AML-193 (cell line): ENCODE measurements at regions not wholly inside any gene's neighbourhood (a gene's known extent, or its start where the extent isn't known, plus 50 kb on each side); places are given as distances from the start of the nearest gene placed in this dataset.
"Not testable (repeated sequence)": the region's sequence is repeated elsewhere in the genome, so short reads cannot be mapped to it uniquely, and the experiment has no call there.

Source experiments
- DNase-seq, 2 experiments: peaks; one replicate each; lab custom pipeline; 2025; lab: John Stamatoyannopoulos, UW

DNA sequence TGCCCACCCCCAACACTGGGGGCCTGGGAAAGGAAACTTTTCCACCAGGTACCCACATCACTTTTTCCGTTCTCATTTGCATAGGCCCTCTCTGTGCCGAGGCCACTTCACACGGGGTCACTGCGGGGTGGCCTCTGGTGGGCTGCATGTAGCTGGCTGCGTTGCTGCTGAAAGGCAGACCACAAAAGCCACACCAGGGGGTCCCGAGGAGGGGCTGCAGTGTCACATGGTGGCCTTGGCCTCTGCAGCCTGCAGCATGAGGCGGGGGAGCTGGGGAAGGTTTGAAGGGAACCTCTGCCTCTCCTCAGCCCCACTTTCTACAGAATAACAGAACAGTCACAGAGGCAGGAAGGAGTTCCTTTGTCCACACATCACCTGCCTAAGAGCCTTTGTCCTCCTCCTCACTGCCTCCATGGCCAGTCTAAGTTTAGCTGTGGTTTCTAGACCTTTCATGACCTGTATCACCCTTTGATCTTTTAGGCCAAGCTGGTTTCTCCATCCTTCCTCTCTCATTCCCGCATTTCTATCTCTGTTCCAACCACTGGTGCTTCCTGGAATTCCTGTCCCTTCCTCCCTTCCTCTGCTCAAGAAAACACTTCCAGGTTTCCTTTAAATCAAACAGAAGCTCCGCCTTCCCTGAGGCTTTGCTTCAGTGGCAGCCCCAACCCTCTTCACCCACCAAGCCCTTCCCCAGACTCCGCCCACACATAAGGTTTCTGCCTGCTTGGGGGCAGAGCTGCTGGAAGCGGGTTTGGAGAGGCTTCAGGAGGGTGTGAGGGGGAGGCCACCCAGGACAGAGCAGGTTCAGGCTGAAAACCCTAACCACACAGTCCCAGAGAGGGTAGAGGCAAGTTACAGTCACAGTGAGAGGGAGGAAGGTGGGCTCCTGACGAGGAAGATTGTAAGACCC, 150.7 kb upstream of the TLE3 start:
- DNase-seq: no peak

DNA sequence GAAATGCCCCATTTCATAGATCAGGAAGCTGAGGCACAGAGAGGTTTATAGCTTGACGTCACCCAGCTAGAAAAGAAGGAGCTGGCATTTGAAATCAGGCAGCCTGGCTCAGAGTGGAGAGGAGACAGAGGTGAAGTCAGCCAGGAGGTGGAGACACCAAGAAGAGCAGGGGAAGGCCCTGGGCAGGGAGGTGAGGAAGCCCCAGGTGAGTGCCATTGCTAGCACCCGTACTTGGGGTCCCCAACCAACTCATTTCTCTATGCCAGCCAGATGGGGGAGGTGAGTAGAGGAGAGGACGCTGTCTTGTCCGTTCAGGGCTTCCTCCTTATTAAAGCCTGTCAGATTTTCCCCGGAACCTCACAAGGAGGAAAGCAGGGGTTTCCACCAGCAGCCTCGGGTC, 149.6 kb upstream of the TLE3 start:
- DNase-seq: no peak

DNA sequence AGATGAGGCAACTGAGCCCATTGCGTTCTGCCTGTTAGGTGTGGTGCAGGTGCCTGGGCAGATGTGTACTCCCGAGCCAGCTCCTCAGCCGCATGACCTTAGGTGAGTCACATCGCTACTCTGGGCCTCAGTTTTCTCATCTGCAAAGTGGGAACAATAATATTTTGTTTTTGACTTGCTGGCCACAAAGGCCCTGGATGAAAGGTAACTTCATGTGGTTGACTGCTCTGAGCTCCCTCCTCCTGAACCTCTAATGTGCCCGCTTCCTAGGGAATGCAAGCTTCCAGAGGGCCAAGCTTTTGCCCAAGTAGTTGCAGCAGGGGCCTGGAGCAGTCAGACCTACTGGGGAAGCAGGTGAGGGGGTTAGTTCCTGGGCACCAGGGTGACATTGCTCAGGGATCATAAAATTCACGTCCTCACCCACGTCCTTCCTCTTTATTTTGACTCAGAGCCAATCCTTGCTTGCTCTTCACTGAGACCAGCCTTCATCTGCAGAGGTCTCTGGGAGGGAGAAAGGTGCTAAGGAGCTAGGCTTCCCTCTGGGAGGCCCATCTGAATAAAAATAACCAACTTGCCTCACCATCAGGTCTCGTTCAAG, 149.0 kb upstream of the TLE3 start:
- peak in 1 of 2 experiments; percentile 5 for DNase-seq

DNA sequence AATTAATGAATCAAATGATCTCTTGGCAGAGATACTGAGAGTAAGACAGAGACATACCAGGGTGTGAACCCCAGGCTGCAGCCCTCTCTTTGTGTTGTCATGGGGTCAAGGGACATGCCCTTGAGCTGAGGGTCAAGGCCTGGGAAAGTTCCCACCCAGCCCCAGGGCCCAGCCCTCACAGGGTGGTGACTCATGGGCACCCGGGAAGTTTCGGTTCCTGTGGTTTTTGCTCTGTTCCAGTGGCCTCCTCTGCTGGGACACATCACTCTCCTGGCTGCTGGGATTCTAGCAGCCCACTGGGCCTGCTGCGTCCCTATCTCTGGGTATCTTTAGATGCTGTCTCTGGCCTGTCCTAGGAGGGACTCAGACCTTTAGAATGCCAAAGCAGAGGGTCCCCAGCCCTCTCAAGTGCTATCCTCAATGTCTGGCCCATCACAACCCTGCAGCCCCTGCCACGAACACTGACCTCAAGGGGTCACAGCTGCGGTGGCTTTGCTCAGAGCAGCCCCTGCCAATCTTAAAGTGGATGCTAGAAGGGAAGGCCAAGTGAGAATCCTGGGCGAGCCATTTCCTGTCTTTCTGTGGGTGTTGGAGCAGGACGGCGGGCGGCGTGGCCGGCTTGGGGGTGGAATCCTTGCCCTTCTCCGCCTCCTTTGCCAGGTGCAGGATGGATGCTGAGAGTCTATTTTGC, 148.4 kb upstream of the TLE3 start:
- peak in 1 of 2 experiments; percentile 31 for DNase-seq

DNA sequence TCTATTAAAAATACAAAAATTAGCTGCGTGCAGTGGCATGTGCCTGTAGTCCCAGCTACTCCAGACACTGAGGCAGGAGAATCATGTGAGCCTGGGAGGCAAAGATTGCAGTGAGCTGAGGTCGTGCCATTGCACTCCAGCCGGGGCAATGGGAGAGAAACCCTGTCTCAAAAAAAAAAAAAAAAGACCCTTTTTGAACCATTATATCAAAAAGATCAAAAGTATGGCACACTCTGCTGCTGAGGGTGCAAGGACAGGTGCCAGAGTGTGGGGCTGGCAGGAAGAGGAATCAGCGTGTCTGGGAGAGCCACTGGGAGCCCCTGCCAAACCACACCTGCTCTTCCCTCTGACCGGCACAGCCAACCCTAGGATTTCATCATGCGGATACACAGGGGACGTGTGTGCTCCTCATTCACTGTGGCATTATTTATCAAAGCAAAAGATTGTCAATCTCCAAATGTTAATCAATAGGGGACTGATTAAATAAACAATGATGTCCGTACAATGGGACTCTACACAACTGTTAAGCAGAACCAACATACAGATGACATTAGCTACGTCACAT, 147.3 kb upstream of the TLE3 start:
- DNase-seq: no peak

DNA sequence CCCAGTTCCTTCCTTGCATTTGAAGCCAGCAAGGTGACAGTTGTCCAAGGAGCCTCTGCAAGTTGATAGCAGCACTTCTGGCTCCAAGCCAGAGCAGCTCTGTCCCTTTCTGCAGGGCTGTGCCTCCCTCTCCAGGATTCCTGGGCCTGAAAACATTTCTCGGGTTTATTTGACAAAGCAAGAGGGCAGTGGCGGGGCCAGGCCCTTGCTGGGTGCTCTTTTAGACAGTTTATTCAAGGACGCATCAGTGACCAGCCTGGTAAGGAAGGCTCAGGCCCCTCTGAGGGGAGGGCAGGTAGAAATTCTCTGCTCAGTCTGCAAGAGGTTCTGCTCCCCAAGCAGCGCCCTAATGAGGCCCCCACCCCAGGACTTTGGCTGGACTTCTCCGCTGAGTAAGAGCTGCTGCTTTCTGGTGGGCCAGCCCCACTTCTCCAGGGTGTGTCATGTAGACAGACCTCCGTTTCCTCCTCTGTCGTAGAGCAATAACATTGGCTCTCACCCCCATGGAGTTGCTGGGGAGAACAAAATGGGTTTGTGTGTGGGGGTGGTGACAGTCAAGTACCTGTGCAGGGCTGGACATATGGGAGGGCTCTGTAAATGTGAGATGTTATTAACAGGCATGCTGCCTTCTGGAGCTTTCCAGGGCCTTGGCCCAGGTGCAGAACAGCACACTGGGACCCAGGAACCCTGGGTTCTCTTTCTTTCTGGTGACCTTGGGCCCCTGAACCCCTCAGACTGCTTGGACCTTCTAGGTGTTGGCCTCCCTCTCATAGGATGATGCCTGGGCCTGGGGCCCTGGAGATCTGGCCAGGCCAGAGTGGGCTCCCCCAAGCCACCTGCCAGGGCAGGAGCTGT, 146.2 kb upstream of the TLE3 start:
- no peak for DNase-seq

DNA sequence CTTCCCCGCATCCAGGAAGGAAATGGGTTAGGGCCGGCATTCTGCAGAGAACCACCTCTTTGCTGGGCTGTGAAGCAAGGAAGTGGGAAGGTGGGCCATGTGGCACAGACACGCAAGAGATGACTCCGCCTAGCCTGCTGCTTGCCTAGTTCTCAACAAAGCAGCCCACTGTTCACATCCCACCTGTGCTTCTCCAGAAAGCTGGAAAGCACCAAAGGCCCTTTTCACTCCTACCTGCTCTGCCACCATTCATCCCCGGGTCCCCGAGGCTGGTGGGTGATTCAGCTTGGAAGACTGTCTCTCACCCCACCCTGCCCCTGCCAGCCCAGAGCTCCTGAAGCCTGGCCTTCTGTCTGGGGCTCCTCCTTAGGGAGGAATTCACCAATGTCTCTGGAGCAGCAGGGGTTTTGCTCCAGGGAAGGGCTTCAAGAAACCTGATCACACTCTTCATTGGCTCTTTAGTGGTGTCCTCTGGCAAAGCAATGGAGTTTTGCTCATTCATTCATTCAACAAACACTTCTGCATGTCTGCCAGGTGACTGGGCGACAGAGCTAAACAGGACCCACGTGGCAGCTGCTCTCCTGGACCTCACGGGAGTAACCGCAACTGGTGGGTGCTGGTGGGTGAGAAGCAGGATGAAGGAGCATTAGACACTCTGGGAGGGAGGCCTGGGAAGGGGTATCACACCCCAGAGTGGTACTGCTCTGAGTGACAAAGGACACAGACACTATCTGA, 145.4 kb upstream of the TLE3 start:
- DNase-seq: no peak

DNA sequence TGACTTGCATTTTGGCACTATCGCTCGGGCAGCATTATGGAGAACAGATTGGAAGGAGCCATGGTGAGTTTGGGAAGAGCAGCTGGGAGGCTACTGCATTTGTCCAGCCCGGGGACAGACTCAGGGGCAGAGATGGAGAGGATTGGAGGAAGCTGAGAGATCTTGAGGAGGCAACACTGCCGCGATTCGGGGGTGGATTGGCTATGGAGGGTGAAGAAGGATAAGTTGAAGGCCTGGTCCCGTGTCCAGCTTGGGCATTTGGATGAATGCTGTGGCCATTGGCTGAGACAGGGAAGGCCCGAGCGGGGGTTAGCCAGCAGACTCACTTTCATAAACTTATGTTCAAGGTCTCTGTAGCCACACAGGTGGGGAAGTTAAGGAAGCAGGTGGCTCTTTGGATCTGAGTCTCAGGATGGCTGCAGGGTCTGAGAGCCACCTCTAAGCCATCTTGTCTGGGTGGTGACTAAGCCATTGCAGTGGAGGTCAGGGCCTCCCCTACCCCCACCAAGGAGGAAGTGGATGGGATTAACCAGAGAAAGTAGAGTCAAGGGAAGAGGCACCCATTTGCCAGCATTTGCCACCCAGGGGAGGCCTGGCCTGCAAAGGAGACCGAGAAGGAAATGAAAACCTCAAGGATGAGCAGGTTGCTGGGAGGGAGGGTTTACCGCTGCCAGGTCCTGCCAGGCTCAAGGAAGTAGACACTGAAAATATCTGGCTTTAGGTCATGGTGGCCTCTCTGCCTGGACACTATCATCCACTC, 144.0 kb upstream of the TLE3 start:
- no peak for DNase-seq

DNA sequence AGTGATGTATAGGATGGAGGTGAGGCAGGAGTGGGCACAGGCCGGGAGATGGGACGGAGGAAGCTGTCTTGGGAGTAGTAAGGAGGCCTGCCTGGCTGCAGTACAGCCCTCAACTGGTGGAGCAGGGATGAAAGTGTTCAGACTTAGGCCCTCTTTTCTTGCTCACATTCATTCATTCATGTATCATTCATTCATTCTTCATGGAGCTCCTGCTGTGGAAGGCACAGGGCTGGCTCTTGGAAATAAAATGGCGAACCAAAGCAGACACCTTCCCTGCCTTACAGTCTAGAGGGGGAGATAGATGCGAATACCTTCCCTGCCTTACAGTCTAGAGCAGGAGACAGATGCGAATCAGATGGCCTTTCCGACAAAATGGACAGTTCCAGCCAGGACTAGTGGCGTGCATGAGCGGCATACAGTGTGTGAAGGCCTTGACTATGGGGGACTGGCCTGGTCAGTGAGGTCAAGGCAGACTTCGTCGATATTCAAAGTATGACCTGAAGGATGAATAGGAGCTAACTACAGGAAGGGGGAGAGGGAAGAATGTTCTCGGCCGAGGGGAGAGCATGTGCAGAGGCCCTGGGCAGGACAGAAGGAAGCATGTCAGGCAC, 143.2 kb upstream of the TLE3 start:
- DNase-seq: no peak

DNA sequence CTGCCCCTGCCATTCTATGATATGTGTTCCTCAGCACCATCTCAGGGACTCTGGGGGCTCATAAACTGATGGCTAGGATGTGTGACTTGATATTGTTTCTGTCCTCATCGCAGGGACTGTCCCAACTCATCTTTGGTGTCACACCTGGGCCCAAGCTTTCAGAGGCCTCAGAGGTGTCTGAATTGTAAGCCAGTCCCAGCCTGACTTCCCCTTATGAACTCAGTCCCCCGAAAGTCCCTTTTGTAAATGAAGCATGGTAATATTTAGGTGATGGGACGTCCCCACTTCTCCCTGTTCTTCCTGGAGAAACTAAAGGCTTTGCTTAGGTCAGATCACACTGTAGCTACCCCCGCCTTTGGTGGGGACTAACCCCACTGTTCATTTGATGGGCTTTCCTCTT, 142.4 kb upstream of the TLE3 start:
- no peak for DNase-seq

DNA sequence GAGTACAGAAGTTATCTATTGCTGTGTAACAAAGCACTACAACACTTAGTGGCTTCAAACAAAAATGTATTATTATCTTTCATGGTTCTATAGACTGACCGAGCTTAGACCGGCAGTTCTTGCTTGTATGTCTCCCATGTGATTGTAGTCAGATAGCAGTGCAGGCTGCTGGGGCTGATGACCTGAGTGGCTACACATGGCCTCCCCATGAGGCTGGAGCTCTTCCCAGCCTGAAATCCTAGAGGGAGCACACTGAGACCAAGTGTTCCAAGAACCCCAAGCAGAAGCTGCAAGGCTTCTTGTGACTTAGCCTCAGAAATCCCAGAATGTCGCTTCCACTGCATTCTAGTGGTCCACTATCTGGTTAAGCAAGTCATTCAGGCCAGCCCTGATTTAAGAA, 141.2 kb upstream of the TLE3 start:
- no peak for DNase-seq

DNA sequence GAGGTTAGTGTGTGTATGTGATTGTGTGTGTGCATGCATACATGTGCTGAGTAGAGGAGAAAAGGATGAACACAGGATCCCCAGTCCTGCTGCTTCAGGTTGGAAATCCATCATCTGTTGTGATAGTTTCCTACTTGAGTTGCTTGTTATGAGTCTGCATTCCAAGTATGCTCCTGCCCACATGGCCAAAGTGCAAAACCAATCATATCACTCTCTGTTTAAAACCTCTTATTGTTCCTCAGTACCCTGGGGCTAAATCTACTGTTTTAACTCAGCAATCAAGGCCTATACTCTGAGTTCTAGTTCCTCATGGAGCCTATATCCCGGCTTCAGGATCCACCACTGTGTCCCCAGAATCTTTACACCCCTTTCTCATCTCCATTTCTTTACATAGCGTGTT, 139.9 kb upstream of the TLE3 start:
- DNase-seq: no peak

DNA sequence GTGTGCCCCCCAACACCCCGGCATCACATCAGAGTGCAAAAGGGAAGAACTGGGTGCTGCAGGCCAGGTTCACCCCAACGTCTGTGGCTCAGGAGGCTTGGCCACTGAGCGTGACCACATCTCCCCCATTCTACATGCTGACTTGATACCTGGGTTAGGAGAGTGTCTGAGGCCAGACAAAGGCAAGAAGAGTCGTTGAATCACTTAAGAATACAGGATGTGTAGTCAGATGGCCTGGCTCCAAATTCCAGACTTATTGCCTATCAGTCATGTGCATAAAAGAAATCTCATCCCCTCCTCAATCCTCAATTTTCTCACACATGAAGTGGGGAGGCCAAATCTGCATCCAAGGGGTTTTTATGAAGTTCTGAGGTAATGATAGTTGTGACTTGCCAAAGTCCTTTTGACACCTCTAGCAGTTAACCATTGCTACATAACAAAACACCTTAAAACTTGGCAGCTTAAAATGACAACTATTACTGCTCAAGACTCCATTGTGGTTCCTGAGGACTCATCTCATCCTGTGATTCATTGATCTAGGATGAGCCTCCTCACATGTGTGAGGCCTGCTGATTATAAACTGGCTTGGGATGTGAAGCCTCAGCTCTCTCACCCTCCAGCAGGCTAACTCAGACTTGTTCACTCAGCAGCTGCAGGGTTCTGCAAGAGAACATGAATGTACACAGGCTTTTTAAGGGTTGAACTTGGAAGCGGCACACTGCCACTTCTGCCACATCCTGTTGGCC, 138.8 kb upstream of the TLE3 start:
- DNase-seq: no peak

DNA sequence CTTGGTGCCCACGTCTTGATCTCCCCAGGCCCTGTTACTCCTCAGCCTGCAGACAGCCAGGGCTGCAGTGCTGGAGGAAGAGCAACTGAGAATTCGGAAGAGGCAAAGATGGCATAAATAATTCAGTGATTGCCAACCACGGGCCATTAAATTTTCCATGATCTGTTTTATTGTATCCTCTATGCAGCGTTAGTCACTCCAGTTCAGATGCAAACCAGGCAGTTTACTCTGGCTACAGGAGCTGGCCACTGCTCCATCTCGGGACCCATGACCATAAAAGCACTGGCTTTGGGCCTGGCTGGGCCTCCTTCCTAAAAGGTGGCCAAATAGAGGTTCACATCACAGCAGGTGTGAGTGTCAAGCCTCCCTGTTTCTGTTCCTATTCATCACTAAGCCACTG, 137.6 kb upstream of the TLE3 start:
- no peak for DNase-seq

DNA sequence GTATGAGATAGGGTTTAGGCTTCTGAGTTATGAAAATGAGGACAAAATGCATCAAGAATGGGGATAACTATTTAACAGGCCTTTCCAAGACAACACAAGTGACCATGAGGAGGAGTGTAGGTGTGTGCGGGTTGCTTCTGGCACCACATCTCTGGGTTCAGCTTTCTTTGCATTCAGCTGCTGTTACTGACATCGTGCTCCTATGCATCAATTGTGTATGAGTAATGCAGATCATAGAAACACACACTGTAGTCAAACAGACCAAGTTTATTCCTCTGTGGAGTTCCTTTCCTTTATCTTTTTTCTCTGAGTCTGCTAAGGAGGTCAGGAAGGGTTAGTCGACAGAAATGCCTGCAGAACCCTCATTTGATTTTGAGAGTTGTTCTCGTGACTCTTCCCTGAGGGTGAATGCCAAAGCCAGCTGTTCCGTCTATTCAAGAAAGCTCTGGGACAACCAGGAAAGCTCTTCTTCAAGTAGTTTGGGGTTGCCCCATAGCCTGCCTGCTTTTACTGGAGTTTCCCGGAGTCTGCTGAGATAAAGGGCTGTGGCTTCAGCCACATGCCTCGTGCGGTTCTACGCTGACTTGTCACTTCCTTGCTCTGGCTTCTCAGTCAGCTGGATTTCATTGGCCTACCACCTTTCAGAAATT, 136.7 kb upstream of the TLE3 start:
- no peak for DNase-seq

DNA sequence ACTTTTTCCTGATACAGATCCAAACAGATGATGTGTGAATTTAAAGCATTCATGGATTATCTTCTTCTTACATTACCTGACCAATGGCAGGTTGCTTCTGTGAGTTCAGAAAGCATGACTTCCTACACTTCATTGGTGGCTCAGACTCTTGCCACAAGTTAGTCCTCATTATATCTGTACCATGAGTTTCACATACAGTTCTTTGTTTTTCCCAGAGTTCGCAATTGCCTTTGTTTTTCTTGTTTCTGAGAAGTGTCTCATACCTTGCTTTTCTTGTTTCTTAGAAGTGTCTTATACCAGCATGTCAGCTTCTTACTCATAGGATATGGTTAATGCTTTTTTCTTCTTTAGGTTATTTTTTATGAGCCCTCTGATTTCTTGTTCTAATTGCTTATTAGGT, 133.8 kb upstream of the TLE3 start:
- no peak for DNase-seq

DNA sequence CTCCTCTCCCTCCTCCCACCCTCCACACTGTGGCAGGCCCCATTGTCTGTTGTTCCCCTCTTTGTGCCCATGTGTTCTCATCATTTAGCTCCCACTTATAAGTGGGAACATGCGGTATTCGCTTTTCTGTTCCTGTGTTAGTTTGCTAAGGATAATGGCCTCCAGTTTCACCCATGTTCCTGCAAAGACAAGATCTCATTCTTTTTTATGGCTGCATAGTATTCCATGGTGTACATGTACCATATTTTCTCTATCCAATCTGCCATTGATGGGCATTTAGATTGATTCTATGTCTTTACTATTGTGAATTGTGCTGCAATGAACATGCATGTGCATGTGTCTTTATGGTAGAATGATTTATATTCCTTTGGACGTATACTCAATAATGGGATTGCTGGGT, 130.2 kb upstream of the TLE3 start:
- DNase-seq: not testable (repeated sequence)

DNA sequence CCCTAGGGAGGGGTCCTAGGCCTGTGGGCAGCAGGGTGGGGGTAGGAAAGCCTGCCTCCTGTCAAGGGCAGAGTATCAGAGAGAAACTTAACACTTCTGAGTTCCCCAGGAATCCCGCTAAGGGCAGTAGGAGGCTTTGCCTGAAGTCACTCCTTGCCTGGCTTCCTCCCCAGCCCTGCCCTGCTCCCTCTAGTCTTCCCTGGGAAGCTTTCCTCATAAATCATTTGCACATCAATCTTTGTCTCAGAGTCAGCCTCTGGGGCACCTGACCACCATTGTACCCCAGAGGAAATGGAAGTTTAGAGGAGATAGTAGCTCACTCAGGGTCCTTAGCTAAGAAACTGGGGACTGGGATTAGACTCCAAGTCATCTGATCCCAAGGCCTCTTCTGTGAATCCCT, 129.4 kb upstream of the TLE3 start:
- no peak for DNase-seq
